IMR-90 (cell line): ENCODE measurements at regions not wholly inside any gene's neighbourhood (a gene's known extent, or its start where the extent isn't known, plus 50 kb on each side); places are given as distances from the start of the nearest gene placed in this dataset.

Experiments used
- ATAC-seq: fragments of 200-7000 bp; cut with Tn5 transposase; 2 replicates; pipeline ENCODE4 v1.9.1; 2020; ENCODE audit warnings: low read depth, mild to moderate bottlenecking, moderate library complexity
- BruUV-seq: library from RNA; stranded (reverse); fragments of 400-500 nt; replicated peaks from 2 replicates; lab custom pipeline; 2021; lab: Mats Ljungman, UMichigan
- CTCF ChIA-PET: fragments of 300-600 bp; formaldehyde crosslinking; extraction: SDS; loops from one replicate; lab custom pipeline; 2021; ENCODE audit warnings: antibody characterized with exemption; lab: Yijun Ruan, JAX
- POLR2A ChIA-PET: fragments of 300-600 bp; sonication (Branson Sonifier 250); formaldehyde crosslinking; loops from one replicate; lab custom pipeline; 2022; ENCODE audit warnings: antibody characterized with exemption; ENCODE audit not compliant: unreplicated experiment; lab: Charles Lee
- DNase-seq: peaks from one replicate; pipeline ENCODE4 v3.0.0; 2013
- H2AFZ ChIP-seq: replicated peaks from 2 replicates; pipeline ENCODE3; 2013; ENCODE audit warnings: low read length, mild to moderate bottlenecking; ENCODE audit not compliant: poor library complexity
- H2AK5ac ChIP-seq: 2 replicates; pipeline ENCODE4 v1.6.1; 2013; ENCODE audit warnings: low read depth, low read length, inconsistent platforms
- H2AK9ac ChIP-seq: replicated peaks from 2 replicates; pipeline ENCODE3; 2013; ENCODE audit warnings: mild to moderate bottlenecking, low read depth, low read length, moderate library complexity; ENCODE audit not compliant: poor library complexity
- H2BK120ac ChIP-seq: 2 replicates; pipeline ENCODE4 v1.6.1; 2013; ENCODE audit warnings: low read depth, low read length, inconsistent platforms
- H2BK15ac ChIP-seq: 3 replicates; pipeline ENCODE4 v1.6.1; 2013; ENCODE audit warnings: low read depth, low read length, inconsistent platforms
- H2BK20ac ChIP-seq: 2 replicates; pipeline ENCODE4 v1.6.1; 2013; ENCODE audit warnings: low read depth, mild to moderate bottlenecking, inconsistent platforms, low read length, moderate library complexity
- H2BK5ac ChIP-seq: 2 replicates; pipeline ENCODE4 v1.6.1; 2013; ENCODE audit warnings: mild to moderate bottlenecking, low read depth, low read length, inconsistent platforms; ENCODE audit not compliant: poor library complexity, severe bottlenecking
- H3K14ac ChIP-seq: replicated peaks from 2 replicates; pipeline ENCODE4 v1.6.1; 2013; ENCODE audit warnings: low read depth, low read length, inconsistent platforms
- H3K18ac ChIP-seq: 2 replicates; pipeline ENCODE4 v1.6.1; 2013; ENCODE audit warnings: low read depth, low read length, control low read depth
- H3K23ac ChIP-seq: 2 replicates; pipeline ENCODE4 v1.6.1; 2013; ENCODE audit warnings: low read depth, low read length, inconsistent platforms
- H3K27ac ChIP-seq: 2 replicates; pipeline ENCODE4 v1.5.1; 2013; ENCODE audit warnings: mild to moderate bottlenecking, control low read depth, low read length; ENCODE audit not compliant: insufficient read depth
- H3K27me3 ChIP-seq: 2 replicates; pipeline ENCODE4 v1.6.1; 2013; ENCODE audit warnings: low read length; ENCODE audit not compliant: control insufficient read depth, insufficient read depth
- H3K36me3 ChIP-seq: 2 replicates; pipeline ENCODE4 v1.6.1; 2013; ENCODE audit warnings: low read length, mixed read lengths; ENCODE audit not compliant: control insufficient read depth, insufficient read depth
- H3K4ac ChIP-seq: 2 replicates; pipeline ENCODE4 v1.6.1; 2013; ENCODE audit warnings: low read depth, low read length, inconsistent platforms
- H3K4me1 ChIP-seq: 2 replicates; pipeline ENCODE4 v1.6.1; 2013; ENCODE audit warnings: low read length, mixed read lengths; ENCODE audit not compliant: control insufficient read depth, insufficient read depth
- H3K4me2 ChIP-seq: 2 replicates; pipeline ENCODE4 v1.6.1; 2013; ENCODE audit warnings: low read depth, mild to moderate bottlenecking, control low read depth, low read length, moderate library complexity
- H3K4me3 ChIP-seq: 2 replicates; pipeline ENCODE4 v1.5.1; 2013; ENCODE audit warnings: low read depth, mild to moderate bottlenecking, control low read depth, low read length, moderate library complexity; ENCODE audit not compliant: insufficient read depth
- H3K56ac ChIP-seq: 2 replicates; pipeline ENCODE4 v1.6.1; 2013; ENCODE audit warnings: low read length, inconsistent platforms; ENCODE audit not compliant: insufficient read depth; ENCODE audit errors: extremely low read depth
- H3K79me1 ChIP-seq, 2 experiments: 2 replicates each; pipeline ENCODE4 v1.6.1; 2013; ENCODE audit warnings: low read length in 2 of 2, inconsistent platforms in 1 of 2, low read depth in 1 of 2
- H3K9ac ChIP-seq: 2 replicates; pipeline ENCODE4 v1.6.1; 2013; ENCODE audit warnings: low read depth, low read length, control low read depth
- H3K9me1 ChIP-seq: 2 replicates; pipeline ENCODE4 v1.6.1; 2013; ENCODE audit warnings: low read length, inconsistent platforms; ENCODE audit not compliant: insufficient read depth
- H3K9me3 ChIP-seq: 2 replicates; pipeline ENCODE4 v1.6.1; 2013; ENCODE audit warnings: low read length; ENCODE audit not compliant: control insufficient read depth, insufficient read depth
- H4K20me1 ChIP-seq: 2 replicates; pipeline ENCODE4 v1.6.1; 2013; ENCODE audit warnings: low read length, inconsistent platforms; ENCODE audit not compliant: insufficient read depth
- H4K5ac ChIP-seq: 2 replicates; pipeline ENCODE4 v1.6.1; 2013; ENCODE audit warnings: mild to moderate bottlenecking, low read depth, low read length, control low read depth
- H4K8ac ChIP-seq, 2 experiments: 2 replicates each; pipeline ENCODE4 v1.6.1; 2013; ENCODE audit warnings: low read depth in 2 of 2, low read length in 2 of 2, control low read depth in 1 of 2, inconsistent platforms in 1 of 2
- H4K91ac ChIP-seq: 2 replicates; pipeline ENCODE4 v1.6.1; 2013; ENCODE audit warnings: low read depth, low read length, inconsistent platforms; ENCODE audit not compliant: insufficient read depth
- BHLHE40 ChIP-seq: fragments of 150-350 bp; IDR thresholded peaks from 2 replicates; pipeline ENCODE4 v1.6.1; 2016; ENCODE audit warnings: mild to moderate bottlenecking, low read depth, low read length
- CEBPB ChIP-seq: IDR thresholded peaks from 2 replicates; pipeline ENCODE4 v1.6.1; 2012; ENCODE audit warnings: low read depth, low read length, improper control_type of control experiment
- CHD1 ChIP-seq: IDR thresholded peaks from 2 replicates; pipeline ENCODE4 v1.6.1; 2012; ENCODE audit warnings: low read depth, low read length, improper control_type of control experiment
- ELK1 ChIP-seq: fragments of 150-350 bp; IDR thresholded peaks from 2 replicates; pipeline ENCODE4 v1.6.1; 2016; ENCODE audit warnings: low read depth, mild to moderate bottlenecking, low read length, moderate library complexity, borderline replicate concordance
- FOS ChIP-seq: fragments of 150-350 bp; IDR thresholded peaks from 2 replicates; pipeline ENCODE4 v1.6.1; 2016; ENCODE audit warnings: low read depth, low read length
- MAFK ChIP-seq: IDR thresholded peaks from 2 replicates; pipeline ENCODE4 v1.6.1; 2012; ENCODE audit warnings: low read depth, low read length, improper control_type of control experiment
- MAZ ChIP-seq: IDR thresholded peaks from 2 replicates; pipeline ENCODE4 v1.6.1; 2012; ENCODE audit warnings: low read depth, mild to moderate bottlenecking, low read length, improper control_type of control experiment, moderate library complexity, borderline replicate concordance
- MXI1 ChIP-seq: IDR thresholded peaks from 2 replicates; pipeline ENCODE4 v1.6.1; 2012; ENCODE audit warnings: low read depth, mild to moderate bottlenecking, low read length, moderate library complexity, borderline replicate concordance
- NFE2L2 ChIP-seq: fragments of 150-350 bp; IDR thresholded peaks from 2 replicates; pipeline ENCODE4 v1.6.1; 2016; ENCODE audit warnings: low read depth, mild to moderate bottlenecking, low read length
- POLR2A ChIP-seq: IDR thresholded peaks from 2 replicates; pipeline ENCODE4 v1.6.1; 2012; ENCODE audit warnings: mild to moderate bottlenecking, low read depth, low read length
- RAD21 ChIP-seq: IDR thresholded peaks from 2 replicates; pipeline ENCODE4 v1.6.1; 2012; ENCODE audit warnings: low read length, improper control_type of control experiment
- RCOR1 ChIP-seq: IDR thresholded peaks from 2 replicates; pipeline ENCODE4 v1.6.1; 2012; ENCODE audit warnings: mild to moderate bottlenecking, low read length, improper control_type of control experiment; ENCODE audit not compliant: insufficient replicate concordance
- RFX5 ChIP-seq: IDR thresholded peaks from 2 replicates; pipeline ENCODE4 v1.8.0; 2012; ENCODE audit warnings: low read depth, mild to moderate bottlenecking, low read length, moderate library complexity
- SMC3 ChIP-seq: fragments of 150-350 bp; IDR thresholded peaks from 2 replicates; pipeline ENCODE4 v1.6.1; 2016; ENCODE audit warnings: low read depth, mild to moderate bottlenecking, antibody characterized with exemption, low read length, moderate library complexity
- USF2 ChIP-seq: fragments of 150-350 bp; IDR thresholded peaks from 2 replicates; pipeline ENCODE4 v1.6.1; 2017; ENCODE audit warnings: mild to moderate bottlenecking, antibody characterized with exemption, low read length, low read depth
- WGBS, 2 experiments: methylation state at CpG; one replicate each; pipeline versions ENCODE4 v1.1.5 to v1.1.7; 2013; ENCODE audit warnings: missing lambda C conversion rate in 2 of 2; ENCODE audit not compliant: insufficient read length in 1 of 2; ENCODE audit errors: extremely low coverage in 2 of 2; 5-methylcytosine and 5-hydroxymethylcytosine counted together
- dilution Hi-C: fragments of 300-500 bp; cut with HindIII; formaldehyde crosslinking; loops from one replicate; pipeline ENCODE4 v1.14.3; 2018; ENCODE audit warnings: low sequenced_read_pairs; ENCODE audit not compliant: unreplicated experiment
- in situ Hi-C: fragments of 300-500 bp; cut with MboI; formaldehyde crosslinking; loops from 3 replicates; pipeline ENCODE4 v1.14.3; 2019; ENCODE audit warnings: low sequenced_read_pairs, inconsistent platforms, mixed read lengths
- intact Hi-C: fragments of 100-400 bp; cut with micrococcal nuclease; formaldehyde crosslinking; loops from 2 replicates; pipeline ENCODE4 v1.10.0; 2022

GRCh38 chr3:170749185-170749584, 120.8 kb downstream of the RPL22L1 start (continued):
- TF ChIP-seq SMC3 (no peak), POLR2A (no peak), NFE2L2 (no peak)

DNA sequence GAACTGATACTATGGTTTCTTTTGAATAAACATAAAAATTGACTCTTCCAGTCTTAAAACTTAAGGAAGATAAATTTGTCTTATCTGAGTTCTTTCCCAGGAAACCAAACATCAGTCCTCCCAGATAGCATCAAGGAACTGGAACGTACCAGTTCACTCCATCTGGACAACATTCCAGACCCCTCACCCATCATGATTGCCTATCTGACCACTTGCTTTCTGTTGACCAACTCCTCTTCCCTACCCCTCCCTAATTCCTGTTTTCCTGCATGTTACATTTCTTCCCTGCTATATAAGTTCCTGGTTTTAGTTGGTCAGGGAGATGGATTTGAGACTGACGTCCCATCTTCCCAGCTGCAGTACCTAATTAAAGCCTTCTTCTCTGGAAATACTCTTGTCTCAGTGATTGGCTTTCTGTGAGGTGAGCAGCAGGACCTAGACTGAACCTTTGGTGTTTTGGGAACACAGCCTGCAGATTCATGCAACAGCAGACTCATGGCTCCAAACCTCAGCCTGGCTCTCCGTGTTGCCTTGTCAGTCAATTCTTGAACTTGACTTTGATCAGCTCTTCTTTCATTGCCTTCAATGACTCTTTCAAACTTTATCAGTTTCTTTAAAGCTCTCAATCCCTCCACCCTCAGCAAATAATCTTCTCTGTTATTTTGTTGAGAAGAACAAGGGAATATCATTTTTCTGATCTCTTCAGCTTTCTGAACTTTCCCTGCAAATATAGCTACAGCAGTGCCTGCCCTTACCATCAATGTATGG, 123.6 kb downstream of the RPL22L1 start:
- WGBS, 2 experiments, result 100% methylated on average over 1 of the region's 3 CpGs; no CpG with 5 or more reads in 1 of the 2 experiments
- no peak overlapping the region for H3K4me3 ChIP-seq
- peak overlapping the region; percentile 68 for H3K18ac ChIP-seq
- H4K8ac ChIP-seq, result peak overlapping the region; percentile 82 to 84
- H4K20me1 ChIP-seq, result no peaks in the 10 kb centered on the region
- no peak overlapping the region for H3K4me2 ChIP-seq
- H2BK15ac ChIP-seq, result peak overlapping the region; percentile 83; the same call in 2 of the 3 replicates
- no peak overlapping the region for H2AFZ ChIP-seq
- H2BK120ac ChIP-seq, result peak overlapping the region; percentile 99
- H3K36me3 ChIP-seq, result no peaks in the 10 kb centered on the region
- peak overlapping the region; percentile 84 for H3K56ac ChIP-seq
- peaks cover 20% of the 10 kb centered on the region for H3K9me1 ChIP-seq
- no peak overlapping the region for H3K9ac ChIP-seq
- peak overlapping the region; percentile 1 for H2AK9ac ChIP-seq
- peak overlapping the region; percentile 52; the same call in 1 of the 2 replicates for H3K27ac ChIP-seq
- no peaks in the 10 kb centered on the region for H3K27me3 ChIP-seq
- intact Hi-C loops (no loop called here), in situ Hi-C loops (no loop called here), dilution Hi-C loops (no loop called here)
- peak overlapping the region; percentile 98 for H2BK5ac ChIP-seq
- peak overlapping the region; percentile 97 for H4K5ac ChIP-seq
- DNase-seq, result no peak
- H3K4ac ChIP-seq, result peak overlapping the region; percentile 93
- no peaks in the 10 kb centered on the region for H3K9me3 ChIP-seq
- H2BK20ac ChIP-seq, result peak overlapping the region; percentile 99
- 0 out of 4 replicates have a peak, but pooled peaks cover 0 to 4% of the 10 kb centered on the region in 2 experiments for H3K79me1 ChIP-seq
- H3K23ac ChIP-seq, result peak overlapping the region; percentile 88
- peak overlapping the region; percentile 93 for H2AK5ac ChIP-seq
- ATAC-seq, result no peak
- CTCF ChIA-PET, result interaction anchor here (0.5 to 1.4 kb wide), 3 partner anchors 22 to 1529 kb away, joined by 3 to 4 read pairs (median 3); no protein-coding TSS in a partner anchor
- H3K14ac ChIP-seq, result peak overlapping the region; percentile 88
- no TSS peak for BruUV-seq
- H3K4me1 ChIP-seq, result peaks cover 20% of the 10 kb centered on the region
- H4K91ac ChIP-seq, result peak overlapping the region; percentile 97
- POLR2A ChIA-PET, result interaction anchor here (0.5 kb wide), 1 partner anchor 328 kb away, joined by 6 read pairs; the partner anchor contains the start of gene CLDN11
- TF ChIP-seq RFX5 (no peak), MAFK (no peak), CEBPB (no peak), RAD21 (no peak), FOS (no peak), MAZ (no peak), MXI1 (no peak), BHLHE40 (no peak), POLR2A (no peak), ELK1 (no peak), USF2 (no peak), CHD1 (no peak), RCOR1 (no peak)
